ENCODE measurements at regions not wholly inside any gene's neighbourhood (a gene's known extent, or its start where the extent isn't known, plus 50 kb on each side); places are given as distances from the start of the nearest gene placed in this dataset.

GRCh38 chr13:107764046-107764445 lies 451.3 kb downstream of the LIG4 start:
- H3K79me2 ChIP-seq (replicated peaks; ENCODE audit: insufficient read depth, low read length): no peaks in the 10 kb centered on the region
- H3K27ac ChIP-seq (ENCODE audit: low read length): no peak overlapping the region
- no peak overlapping the region for H3K4me3 ChIP-seq (ENCODE audit: low read length)
- H2AFZ ChIP-seq (ENCODE audit: low read depth, low read length): no peak overlapping the region
- no peaks in the 10 kb centered on the region for H3K36me3 ChIP-seq (ENCODE audit: insufficient read depth, low read length)
- no peak overlapping the region for H3K4me2 ChIP-seq (ENCODE audit: low read length)
- H4K20me1 ChIP-seq (ENCODE audit: insufficient read depth): no peaks in the 10 kb centered on the region
- no peak for TF ChIP-seq EZH2 (IDR thresholded peaks at IDR 0.05; ENCODE audit: borderline replicate concordance, insufficient read depth, low read length, poor library complexity, severe bottlenecking)
- no peak for TF ChIP-seq CTCF (IDR thresholded peaks at IDR 0.05; ENCODE audit: poor library complexity, severe bottlenecking)
- no peak for TF ChIP-seq EP300 (conservative IDR thresholded peaks at IDR 0.05; ENCODE audit: poor library complexity, severe bottlenecking)
- no peak for TF ChIP-seq POLR2AphosphoS5 (IDR thresholded peaks at IDR 0.05)
- TF ChIP-seq REST (IDR thresholded peaks at IDR 0.05; ENCODE audit: borderline replicate concordance): no peak
- no peak for TF ChIP-seq TAF1 (IDR thresholded peaks at IDR 0.05; ENCODE audit: low read depth)
- no peak for TF ChIP-seq RAD21 (conservative IDR thresholded peaks at IDR 0.05)
- TF ChIP-seq SMC3 (conservative IDR thresholded peaks at IDR 0.05; ENCODE audit: poor library complexity): no peak
- no peak for TF ChIP-seq MXI1 (conservative IDR thresholded peaks at IDR 0.05; ENCODE audit: poor library complexity, severe bottlenecking)
- no peaks in the 10 kb centered on the region for H3K9me3 ChIP-seq (ENCODE audit: low read length)
- H3K9ac ChIP-seq (ENCODE audit: low read length): no peak overlapping the region
- no peaks in the 10 kb centered on the region for H3K27me3 ChIP-seq (ENCODE audit: insufficient read depth, low read depth, low read length)
- no peaks in the 10 kb centered on the region for H3K9me2 ChIP-seq (ENCODE audit: insufficient read depth, low read length)
- peaks cover 3% of the 10 kb centered on the region for H3F3A ChIP-seq (ENCODE audit: insufficient read depth, low read length, poor library complexity, severe bottlenecking)

- Histone ChIP-seq H2AFZ (ENCODE audit: low read depth, low read length) (no peak overlapping the region), H3K79me2 (replicated peaks; ENCODE audit: insufficient read depth, low read length) (no peaks in the 10 kb centered on the region), H3F3A (ENCODE audit: insufficient read depth, low read length, poor library complexity, severe bottlenecking) (no peaks in the 10 kb centered on the region), H3K36me3 (ENCODE audit: insufficient read depth, low read length) (no peaks in the 10 kb centered on the region), H3K9me2 (ENCODE audit: insufficient read depth, low read length) (no peaks in the 10 kb centered on the region), H3K4me3 (ENCODE audit: low read length) (no peak overlapping the region), H3K27ac (ENCODE audit: low read length) (no peak overlapping the region), H3K9ac (ENCODE audit: low read length) (no peak overlapping the region), H4K20me1 (ENCODE audit: insufficient read depth) (no peaks in the 10 kb centered on the region), H3K4me2 (ENCODE audit: low read length) (no peak overlapping the region), H3K9me3 (ENCODE audit: low read length) (no peaks in the 10 kb centered on the region), H3K27me3 (ENCODE audit: insufficient read depth, low read depth, low read length) (no peaks in the 10 kb centered on the region)
- TF ChIP-seq RAD21 (conservative IDR thresholded peaks at IDR 0.05): no peak
Observed at GRCh38 chr13:107753748-107754147, 461.6 kb downstream of the LIG4 start.

- Histone ChIP-seq H4K20me1 (ENCODE audit: insufficient read depth) (no peaks in the 10 kb centered on the region), H3K27ac (ENCODE audit: low read length) (no peak overlapping the region), H3K4me2 (ENCODE audit: low read length) (no peak overlapping the region), H3K9me3 (ENCODE audit: low read length) (no peaks in the 10 kb centered on the region), H3K79me2 (replicated peaks; ENCODE audit: insufficient read depth, low read length) (no peaks in the 10 kb centered on the region), H3K36me3 (ENCODE audit: insufficient read depth, low read length) (no peaks in the 10 kb centered on the region), H3K4me3 (ENCODE audit: low read length) (no peak overlapping the region), H2AFZ (ENCODE audit: low read depth, low read length) (no peak overlapping the region), H3K27me3 (ENCODE audit: insufficient read depth, low read depth, low read length) (no peaks in the 10 kb centered on the region), H3F3A (ENCODE audit: insufficient read depth, low read length, poor library complexity, severe bottlenecking) (no peaks in the 10 kb centered on the region), H3K9ac (ENCODE audit: low read length) (no peak overlapping the region), H3K9me2 (ENCODE audit: insufficient read depth, low read length) (no peaks in the 10 kb centered on the region)
- TF ChIP-seq REST (IDR thresholded peaks at IDR 0.05; ENCODE audit: borderline replicate concordance) (no peak), EZH2 (IDR thresholded peaks at IDR 0.05; ENCODE audit: borderline replicate concordance, insufficient read depth, low read length, poor library complexity, severe bottlenecking) (no peak), POLR2AphosphoS5 (IDR thresholded peaks at IDR 0.05) (no peak), EP300 (conservative IDR thresholded peaks at IDR 0.05; ENCODE audit: poor library complexity, severe bottlenecking) (no peak), RAD21 (conservative IDR thresholded peaks at IDR 0.05) (no peak), MXI1 (conservative IDR thresholded peaks at IDR 0.05; ENCODE audit: poor library complexity, severe bottlenecking) (no peak), CTCF (IDR thresholded peaks at IDR 0.05; ENCODE audit: poor library complexity, severe bottlenecking) (no peak), TAF1 (IDR thresholded peaks at IDR 0.05; ENCODE audit: low read depth) (no peak)
Observed at GRCh38 chr13:107753291-107753690, 462.0 kb downstream of the LIG4 start.

All from neural cell (in vitro differentiated cells).